Adrenal gland (tissue), 5 donors: ENCODE measurements at regions not wholly inside any gene's neighbourhood (a gene's known extent, or its start where the extent isn't known, plus 50 kb on each side); places are given as distances from the start of the nearest gene placed in this dataset.

ENCODE experiments used
- POLR2A ChIP-seq, 2 donors: fragments of 450-650 bp; IDR thresholded peaks; one replicate each; pipeline ENCODE4 v1.6.1; 2017; ENCODE audit warnings: antibody characterized with exemption in 2 of 2, mild to moderate bottlenecking in 2 of 2, moderate library complexity in 1 of 2
- TF ChIP-seq, protein P1 (sequence below), 6 experiments: fragments of 450-650 bp in 4 of 6; fragments of 200-600 bp in 2 of 6; sonication (generic) in 1 of 6; IDR thresholded peaks; 1 replicate in 5 of 6; 2 replicates in 1 of 6; pipeline versions ENCODE4 v1.5.1 to v1.8.0; 2016 to 2021; ENCODE audit warnings: antibody characterized with exemption in 6 of 6, mild to moderate bottlenecking in 2 of 6, moderate library complexity in 1 of 6
- donor health status: DM: no; HTN: no; CAD: no.

DNA sequence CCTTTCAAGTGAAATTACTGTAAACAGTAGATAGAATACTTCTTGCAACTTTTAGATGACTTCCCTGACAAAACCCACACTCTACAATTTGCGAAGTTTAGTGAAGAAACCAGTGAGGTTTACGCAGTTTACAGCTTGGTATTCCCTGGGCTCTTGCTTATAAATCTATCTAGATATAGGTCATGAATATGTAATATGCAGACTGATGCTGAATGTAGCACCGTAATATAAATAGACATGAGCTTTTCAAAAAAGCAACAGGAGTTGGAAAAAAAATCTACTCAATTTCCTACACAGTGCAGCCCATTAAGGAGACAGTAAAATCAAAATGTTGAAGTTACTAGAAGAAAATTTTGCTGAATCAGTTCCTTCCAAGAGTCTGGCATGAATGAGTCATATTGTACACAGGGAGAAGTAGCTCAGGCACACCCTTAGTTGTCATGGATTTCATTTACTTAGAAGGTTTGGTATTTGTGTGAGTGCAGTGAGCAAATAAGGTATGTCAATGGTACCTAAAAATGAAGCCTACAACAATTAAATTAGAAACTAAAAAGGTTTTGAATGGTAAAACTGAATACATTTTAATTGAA, 67.7 kb upstream of the NEUROD6 start:
- no peak for TF ChIP-seq POLR2A (IDR thresholded peaks at IDR 0.05)
- TF ChIP-seq, protein P1, sequence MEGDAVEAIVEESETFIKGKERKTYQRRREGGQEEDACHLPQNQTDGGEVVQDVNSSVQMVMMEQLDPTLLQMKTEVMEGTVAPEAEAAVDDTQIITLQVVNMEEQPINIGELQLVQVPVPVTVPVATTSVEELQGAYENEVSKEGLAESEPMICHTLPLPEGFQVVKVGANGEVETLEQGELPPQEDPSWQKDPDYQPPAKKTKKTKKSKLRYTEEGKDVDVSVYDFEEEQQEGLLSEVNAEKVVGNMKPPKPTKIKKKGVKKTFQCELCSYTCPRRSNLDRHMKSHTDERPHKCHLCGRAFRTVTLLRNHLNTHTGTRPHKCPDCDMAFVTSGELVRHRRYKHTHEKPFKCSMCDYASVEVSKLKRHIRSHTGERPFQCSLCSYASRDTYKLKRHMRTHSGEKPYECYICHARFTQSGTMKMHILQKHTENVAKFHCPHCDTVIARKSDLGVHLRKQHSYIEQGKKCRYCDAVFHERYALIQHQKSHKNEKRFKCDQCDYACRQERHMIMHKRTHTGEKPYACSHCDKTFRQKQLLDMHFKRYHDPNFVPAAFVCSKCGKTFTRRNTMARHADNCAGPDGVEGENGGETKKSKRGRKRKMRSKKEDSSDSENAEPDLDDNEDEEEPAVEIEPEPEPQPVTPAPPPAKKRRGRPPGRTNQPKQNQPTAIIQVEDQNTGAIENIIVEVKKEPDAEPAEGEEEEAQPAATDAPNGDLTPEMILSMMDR (IDR thresholded peaks at IDR 0.05), result no peak
